Stimulated activated CD4-positive, alpha-beta T cell treated with anti-CD3 and anti-CD28 coated beads, Interleukin-4, amount 100 ng/mL, for 48 hours (primary cell): ENCODE measurements at regions not wholly inside any gene's neighbourhood (a gene's known extent, or its start where the extent isn't known, plus 50 kb on each side); places are given as distances from the start of the nearest gene placed in this dataset.
"Not testable (repeated sequence)": the region's sequence is repeated elsewhere in the genome, so short reads cannot be mapped to it uniquely, and the experiment has no call there.

Source experiments
- DNase-seq, 2 donors: peaks; one replicate each; pipeline ENCODE4 v3.0.0-alpha.2; 2020; ENCODE audit warnings: low read depth in 2 of 2

DNA sequence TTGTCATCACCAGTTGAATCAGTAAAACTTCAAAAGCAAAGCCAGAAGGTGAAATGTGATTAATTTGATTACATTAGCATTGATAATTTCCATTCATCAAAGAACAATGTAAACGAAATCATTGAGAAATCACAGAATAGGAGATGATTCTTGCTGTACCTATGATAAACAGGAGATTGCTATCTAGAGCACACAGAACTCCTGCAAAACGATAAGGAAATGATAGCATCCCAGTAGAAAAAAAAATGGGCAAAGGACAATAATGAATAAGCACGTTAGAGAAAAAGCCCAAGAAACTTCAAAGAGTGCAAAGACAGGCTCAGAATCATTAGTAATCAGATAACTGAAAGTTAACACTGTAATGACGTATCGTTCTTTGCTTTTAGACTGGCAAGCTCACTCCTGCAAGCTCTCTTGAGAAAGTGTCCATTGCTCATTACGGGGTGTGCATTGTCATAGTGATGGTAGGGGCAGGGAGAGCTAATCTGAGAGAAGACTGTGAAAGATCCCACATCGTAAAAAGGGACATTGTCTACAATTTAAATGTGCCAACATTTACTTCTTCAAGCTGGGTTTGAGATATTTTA lies 143.6 kb downstream of the SPP2 start:
- no peak for DNase-seq

DNA sequence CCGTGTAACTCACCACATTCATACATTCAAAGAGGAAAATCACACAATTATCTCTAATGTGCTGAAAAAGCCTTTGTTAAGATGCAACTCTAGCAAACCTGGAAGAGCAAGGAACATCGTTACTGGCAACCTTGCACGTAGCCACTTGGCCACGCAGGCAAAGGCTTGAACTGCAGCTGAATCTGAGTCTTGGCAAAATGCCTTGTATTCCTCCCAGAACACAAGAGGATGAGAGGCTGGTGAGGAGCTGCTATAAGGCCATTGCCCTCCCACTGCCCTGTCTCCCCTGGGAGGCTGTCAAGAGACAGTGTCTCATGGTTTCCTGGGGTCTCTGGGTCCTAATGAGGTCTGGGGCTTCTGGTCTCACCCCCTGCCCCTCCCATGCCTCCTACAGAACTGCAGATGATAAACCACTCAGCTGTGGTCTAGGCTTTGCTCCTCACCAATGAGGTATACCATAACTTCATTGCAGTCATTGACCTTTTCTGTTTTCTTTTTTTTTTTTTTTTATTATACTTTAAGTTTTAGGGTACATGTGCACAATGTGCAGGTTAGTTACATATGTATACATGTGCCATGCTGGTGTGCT lies 141.4 kb downstream of the SPP2 start:
- DNase-seq = no peak

GRCh38 chr2:234189786-234190300 lies 139.3 kb downstream of the SPP2 start:
- DNase-seq = no peak

- no peak for DNase-seq
Observed at GRCh38 chr2:234189230-234189629, 138.7 kb downstream of the SPP2 start.

DNA sequence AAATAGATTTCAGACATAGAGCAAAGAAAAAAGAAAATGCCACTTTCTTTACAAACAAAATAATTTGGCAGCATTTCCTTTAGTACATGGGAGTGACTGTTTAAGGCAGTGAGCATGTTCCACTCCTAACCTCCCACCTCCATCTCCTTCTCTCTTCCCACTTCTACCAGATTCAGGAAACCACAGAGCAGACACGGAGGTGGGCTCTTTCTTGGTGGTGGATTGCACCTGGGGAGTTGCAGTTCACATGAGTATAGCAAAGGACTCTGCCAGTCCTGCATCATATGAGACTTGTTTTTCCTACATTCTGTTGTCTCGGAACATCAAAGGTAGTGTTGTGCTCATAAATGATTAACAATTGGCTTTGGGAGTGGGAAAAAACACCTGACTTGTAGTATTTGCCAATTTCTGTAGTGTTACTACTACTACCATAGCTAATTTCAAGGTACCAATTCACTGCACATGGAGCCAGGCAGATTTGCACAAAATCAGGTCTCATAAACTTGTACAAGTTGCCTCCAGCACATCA lies 137.2 kb downstream of the SPP2 start:
- no peak for DNase-seq

DNA sequence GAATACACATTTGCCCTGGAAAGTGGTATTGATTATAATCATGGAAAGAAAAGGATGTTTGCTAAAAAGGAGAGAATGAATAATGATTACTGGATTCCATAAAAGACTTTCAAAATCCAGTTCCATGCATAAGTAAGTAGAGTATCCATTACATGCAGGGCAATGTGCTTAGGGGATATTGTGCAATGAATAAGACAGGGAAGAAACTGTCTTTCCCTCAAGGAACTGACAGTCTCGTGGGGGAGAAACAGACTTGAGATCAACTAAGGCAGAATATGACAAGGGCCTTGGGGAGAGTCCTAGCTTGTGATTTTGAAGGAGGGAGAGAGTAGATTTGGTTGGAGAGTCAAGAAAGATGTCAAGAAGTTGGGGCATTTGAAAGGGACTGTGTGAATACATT lies 130.6 kb downstream of the SPP2 start:
- DNase-seq = no peak

DNA sequence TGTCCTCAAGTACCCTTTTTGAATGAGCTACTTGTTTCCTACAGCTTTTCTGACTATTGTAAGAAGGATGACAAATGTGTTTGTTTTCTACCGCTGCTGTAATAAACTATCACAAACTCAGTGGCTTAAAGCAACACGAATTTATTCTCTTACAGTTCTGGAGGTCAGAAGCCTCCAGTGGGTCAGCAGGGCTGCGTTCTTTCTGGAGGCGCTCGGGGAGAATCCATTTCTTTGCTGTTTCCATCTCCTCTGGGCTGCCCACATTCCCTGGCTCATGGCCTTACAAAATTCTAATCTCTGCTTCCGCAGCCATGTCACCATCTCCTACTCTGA lies 128.5 kb downstream of the SPP2 start:
- DNase-seq = no peak

DNA sequence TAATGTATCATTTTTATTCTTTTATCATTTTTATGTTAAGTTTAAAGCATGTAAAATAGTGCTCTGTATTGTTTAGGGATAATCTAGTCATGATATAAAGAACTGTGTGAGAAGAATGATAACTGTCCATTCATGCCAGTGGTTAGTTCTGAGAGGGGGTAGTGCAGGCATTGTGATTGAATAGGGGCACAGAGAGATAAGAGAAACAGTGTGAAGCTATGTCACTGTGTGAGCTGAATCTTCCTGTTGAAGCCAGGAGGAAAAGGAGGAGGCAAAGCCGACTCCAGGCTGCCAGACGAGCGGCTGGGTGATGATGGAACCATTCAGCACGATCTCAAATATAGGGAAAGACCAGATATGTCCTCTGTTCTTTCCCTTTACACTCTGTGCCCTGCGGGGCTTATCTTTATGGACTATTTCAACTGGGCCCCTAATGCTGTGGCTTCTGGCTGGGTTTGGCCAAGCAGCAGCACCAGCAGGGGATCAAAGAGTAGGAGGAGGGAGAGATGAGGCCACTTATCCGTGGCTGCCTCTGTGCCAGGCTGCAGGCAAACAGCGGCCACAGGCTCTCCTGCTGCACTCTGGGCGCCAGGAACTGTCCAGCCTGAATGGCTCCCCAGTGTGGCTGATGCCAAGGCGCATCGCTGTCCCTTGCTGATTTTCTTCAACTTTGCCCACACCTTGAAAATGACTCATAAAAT lies 128.0 kb downstream of the SPP2 start:
- DNase-seq = no peak

- DNase-seq = no peak
Observed at GRCh38 chr2:234175649-234176048, 125.1 kb downstream of the SPP2 start.

DNA sequence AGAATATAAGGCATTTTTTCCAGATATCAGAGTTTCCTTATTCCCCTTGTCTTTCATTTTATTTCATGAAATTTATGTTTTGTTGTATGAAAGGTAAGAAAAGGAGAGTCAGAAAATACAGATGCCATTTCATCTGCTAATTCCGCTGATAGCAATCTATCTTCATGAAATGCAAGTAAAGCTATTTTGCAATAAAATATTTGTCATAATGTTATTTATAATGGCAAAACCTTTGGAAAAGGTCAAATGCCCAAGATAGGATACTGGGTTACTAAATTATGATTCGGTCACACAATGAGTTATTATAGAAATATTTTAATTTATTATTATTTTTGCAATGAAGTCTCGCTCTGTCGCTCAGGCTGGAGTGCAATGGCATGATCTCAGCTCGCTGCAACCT lies 124.2 kb downstream of the SPP2 start:
- no peak for DNase-seq

DNA sequence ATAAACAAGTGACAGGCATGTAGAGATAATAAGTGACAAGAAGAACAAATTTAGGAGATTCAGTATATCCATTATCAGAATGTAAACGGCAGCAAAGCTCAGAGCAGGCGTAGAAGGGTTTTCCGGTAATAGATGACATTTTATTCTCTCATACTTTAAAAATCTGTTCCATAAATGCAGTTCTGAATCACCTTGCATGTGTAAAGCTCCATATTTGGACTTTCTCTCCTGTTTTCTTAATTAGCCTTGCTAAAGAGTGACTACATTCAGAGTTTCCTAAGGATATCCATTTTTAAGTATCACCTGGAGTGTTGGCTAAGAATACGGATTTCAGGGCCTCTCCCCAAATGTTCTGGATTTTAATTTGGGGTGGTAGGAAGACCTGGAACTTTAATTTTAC lies 122.0 kb downstream of the SPP2 start:
- DNase-seq = no peak

DNA sequence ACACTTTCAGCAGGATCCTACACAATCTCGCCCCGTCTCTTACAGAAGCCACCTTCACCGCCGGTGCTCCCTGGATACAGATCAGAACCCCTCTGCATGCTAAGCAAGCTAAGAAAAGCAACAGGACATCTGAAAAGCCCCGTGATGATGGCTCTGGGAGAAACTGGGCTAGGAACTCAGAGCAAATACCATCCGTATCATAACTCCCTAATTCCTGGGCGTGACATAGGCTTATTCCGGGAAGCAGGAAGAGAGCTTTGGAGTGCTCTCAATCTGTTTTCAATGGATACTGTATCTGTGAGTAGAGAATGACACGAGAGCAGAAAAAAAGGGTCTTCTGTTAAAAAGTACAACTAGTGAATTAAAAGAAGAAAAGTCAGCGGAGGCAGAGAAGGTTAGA lies 121.6 kb downstream of the SPP2 start:
- DNase-seq = no peak

DNA sequence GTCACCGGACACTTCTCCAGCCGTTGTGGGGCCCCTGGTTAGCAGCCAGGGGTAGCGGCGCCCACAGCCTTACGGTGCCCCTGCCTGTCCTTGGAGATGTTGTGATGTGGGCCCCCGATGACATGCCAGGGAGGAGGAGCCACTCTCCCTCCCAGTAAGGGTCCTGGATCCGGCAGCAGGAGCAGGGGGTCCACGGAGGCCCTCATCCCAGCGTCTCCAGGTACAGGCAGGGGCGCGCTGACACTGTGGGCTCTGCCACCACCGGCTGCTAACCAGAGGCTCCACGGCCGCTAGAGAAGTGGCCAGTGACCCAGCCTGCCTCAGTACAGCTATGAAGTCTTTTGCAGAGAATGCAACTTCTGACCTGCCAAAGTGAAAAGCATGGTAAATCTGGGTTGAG lies 121.2 kb downstream of the SPP2 start:
- no peak for DNase-seq

GRCh38 chr2:234169674-234170073 lies 119.2 kb downstream of the SPP2 start:
- DNase-seq = no peak

- not testable (repeated sequence) for DNase-seq
Observed at GRCh38 chr2:234168605-234169570, 118.4 kb downstream of the SPP2 start.

GRCh38 chr2:234166531-234166930 lies 116.0 kb downstream of the SPP2 start:
- DNase-seq = no peak

DNA sequence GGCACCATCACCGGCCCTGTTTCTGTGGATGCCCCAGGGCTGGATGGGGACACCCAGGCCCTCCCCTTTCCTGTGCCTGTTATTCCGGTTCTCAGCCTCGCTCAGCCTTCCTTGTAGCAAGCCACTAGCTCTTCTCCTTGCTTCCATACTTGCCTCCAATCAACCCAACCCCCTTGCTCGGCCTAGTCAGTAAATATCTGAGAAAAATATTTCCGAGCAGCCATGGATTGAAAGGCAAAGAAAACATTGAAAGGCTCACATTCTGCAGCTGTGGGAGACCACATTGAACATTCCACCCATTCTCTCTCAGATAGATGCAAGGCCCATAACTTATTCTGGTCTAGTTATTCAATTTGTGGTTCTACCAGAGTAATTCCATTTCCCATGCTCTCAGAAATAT lies 114.9 kb downstream of the SPP2 start:
- DNase-seq = no peak

GRCh38 chr2:234164493-234165413 lies 114.3 kb downstream of the SPP2 start:
- DNase-seq = peak in 1 of 2 donors; percentile 4

GRCh38 chr2:234163510-234164045 lies 113.1 kb downstream of the SPP2 start:
- no peak for DNase-seq

GRCh38 chr2:234162861-234163260 lies 112.4 kb downstream of the SPP2 start:
- DNase-seq = no peak

- DNase-seq = no peak
Observed at GRCh38 chr2:234161932-234162331, 111.4 kb downstream of the SPP2 start.
